Prostate gland (tissue), 2 donors: ENCODE measurements at regions not wholly inside any gene's neighbourhood (a gene's known extent, or its start where the extent isn't known, plus 50 kb on each side); places are given as distances from the start of the nearest gene placed in this dataset.

ENCODE experiments used
- CTCF ChIP-seq, 4 experiments: fragments of 200-600 bp in 2 of 4; fragments of 450-650 bp in 2 of 4; sonication (generic) in 2 of 4; IDR thresholded peaks; 1 replicate in 3 of 4; 2 replicates in 1 of 4; pipeline ENCODE4 v1.5.1; 2016 to 2019; ENCODE audit warnings: antibody characterized with exemption in 4 of 4, mild to moderate bottlenecking in 2 of 4, moderate library complexity in 2 of 4
- POLR2A ChIP-seq: fragments of 450-650 bp; IDR thresholded peaks from one replicate; pipeline ENCODE4 v1.6.1; 2016; ENCODE audit warnings: antibody characterized with exemption, mild to moderate bottlenecking

DNA sequence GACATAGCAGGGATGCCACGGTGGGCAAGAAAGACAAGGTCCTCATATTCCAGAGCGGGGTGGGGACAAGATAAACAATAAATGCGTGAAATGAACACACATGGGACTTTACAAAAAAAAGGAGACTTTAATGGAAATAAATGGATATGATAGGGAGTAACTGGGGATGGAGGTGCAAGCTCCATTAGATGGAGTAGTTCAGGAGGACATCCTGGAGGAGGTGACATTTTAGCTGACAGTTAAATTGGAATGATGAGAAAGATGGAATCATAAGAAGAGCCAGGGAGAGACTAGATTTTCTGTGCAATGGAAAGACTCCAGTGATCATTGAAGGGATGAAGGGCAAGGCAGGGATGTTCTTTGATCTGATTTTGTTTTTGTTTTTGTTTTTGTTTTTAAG, 83.6 kb upstream of the MYL10 start:
- no peak for TF ChIP-seq CTCF (IDR thresholded peaks at IDR 0.05)
- no peak for TF ChIP-seq POLR2A
